Retina (tissue), 1 donor: ENCODE measurements at regions not wholly inside any gene's neighbourhood (a gene's known extent, or its start where the extent isn't known, plus 50 kb on each side); places are given as distances from the start of the nearest gene placed in this dataset.
A peak's percentile ranks its signal among the peaks of the same experiment; 100 is the strongest.
"Not testable (repeated sequence)": the region's sequence is repeated elsewhere in the genome, so short reads cannot be mapped to it uniquely, and the experiment has no call there.

Source experiments
- DNase-seq: peaks from one replicate; pipeline ENCODE4 v3.0.0-alpha.2; 2016

- DNase-seq: no peak
These were observed 153.1 kb downstream of the PCDH17 start for GRCh38 chr13:57784633-57785032.

- no peak for DNase-seq
These were observed 155.7 kb downstream of the PCDH17 start for GRCh38 chr13:57787058-57787791.

- no peak for DNase-seq
These were observed 168.1 kb downstream of the PCDH17 start for GRCh38 chr13:57799624-57800023.

- DNase-seq: peak; percentile 47
These were observed 182.1 kb downstream of the PCDH17 start for GRCh38 chr13:57813651-57814050.

GRCh38 chr13:57815600-57815999 lies 184.1 kb downstream of the PCDH17 start:
- no peak for DNase-seq

GRCh38 chr13:57820924-57821323 lies 189.4 kb downstream of the PCDH17 start:
- DNase-seq: no peak

- no peak for DNase-seq
These were observed 192.2 kb downstream of the PCDH17 start for GRCh38 chr13:57823704-57824103.

GRCh38 chr13:57824121-57824520 lies 192.6 kb downstream of the PCDH17 start:
- DNase-seq: no peak

GRCh38 chr13:57825066-57825465 lies 193.5 kb downstream of the PCDH17 start:
- no peak for DNase-seq

- DNase-seq: no peak
These were observed 198.0 kb downstream of the PCDH17 start for GRCh38 chr13:57829496-57829895.

GRCh38 chr13:57832187-57832586 lies 200.6 kb downstream of the PCDH17 start:
- no peak for DNase-seq

- DNase-seq: no peak
These were observed 206.3 kb downstream of the PCDH17 start for GRCh38 chr13:57837801-57838200.

GRCh38 chr13:57843521-57843920 lies 212.0 kb downstream of the PCDH17 start:
- no peak for DNase-seq

- no peak for DNase-seq
These were observed 215.1 kb downstream of the PCDH17 start for GRCh38 chr13:57846600-57847173.

GRCh38 chr13:57857945-57858344 lies 226.4 kb downstream of the PCDH17 start:
- DNase-seq: no peak

GRCh38 chr13:57858376-57858775 lies 226.8 kb downstream of the PCDH17 start:
- no peak for DNase-seq

GRCh38 chr13:57862879-57863278 lies 231.3 kb downstream of the PCDH17 start:
- no peak for DNase-seq

GRCh38 chr13:57865600-57866294 lies 234.2 kb downstream of the PCDH17 start:
- DNase-seq: no peak

GRCh38 chr13:57874530-57874929 lies 243.0 kb downstream of the PCDH17 start:
- no peak for DNase-seq

- no peak for DNase-seq
These were observed 246.1 kb downstream of the PCDH17 start for GRCh38 chr13:57877601-57878000.

GRCh38 chr13:57878291-57878690 lies 246.7 kb downstream of the PCDH17 start:
- DNase-seq: no peak

GRCh38 chr13:57897225-57897624 lies 265.7 kb downstream of the PCDH17 start:
- no peak for DNase-seq

GRCh38 chr13:57899096-57899495 lies 267.6 kb downstream of the PCDH17 start:
- DNase-seq: no peak

GRCh38 chr13:57909833-57910232 lies 278.3 kb downstream of the PCDH17 start:
- not testable (repeated sequence) for DNase-seq
